HepG2 (cell line): ENCODE measurements at regions not wholly inside any gene's neighbourhood (a gene's known extent, or its start where the extent isn't known, plus 50 kb on each side); places are given as distances from the start of the nearest gene placed in this dataset.
A peak's percentile ranks its signal among the peaks of the same experiment; 100 is the strongest.

Experiments used
- BRF2 ChIP-seq: sonication (generic); formaldehyde crosslinking; IDR thresholded peaks from 2 replicates; pipeline ENCODE4 v1.8.1; 2022; ENCODE audit warnings: mild to moderate bottlenecking, missing genetic modification reagents
- CCAR2 ChIP-seq: fragments of 200-400 bp; formaldehyde crosslinking; optimal IDR thresholded peaks from 2 replicates; pipeline ENCODE3; 2018; ENCODE audit warnings: low read depth, mild to moderate bottlenecking, low read length, moderate library complexity
- CSRNP1 ChIP-seq: sonication (generic); formaldehyde crosslinking; IDR thresholded peaks from 2 replicates; pipeline ENCODE4 v1.8.1; 2023; ENCODE audit warnings: mild to moderate bottlenecking, missing genetic modification reagents
- DZIP1 ChIP-seq: sonication (generic); formaldehyde crosslinking; IDR thresholded peaks from 2 replicates; pipeline ENCODE4 v1.5.0; 2020; ENCODE audit warnings: mild to moderate bottlenecking, missing genetic modification reagents
- EED ChIP-seq: sonication (generic); formaldehyde crosslinking; IDR thresholded peaks from 2 replicates; pipeline ENCODE4 v1.5.0; 2020; ENCODE audit warnings: mild to moderate bottlenecking, missing genetic modification reagents
- ESRRA ChIP-seq: sonication (generic); formaldehyde crosslinking; IDR thresholded peaks from 2 replicates; pipeline ENCODE4 v1.5.1; 2020; ENCODE audit warnings: mild to moderate bottlenecking, low read depth, missing genetic modification reagents
- GABPA ChIP-seq, 2 experiments: IDR thresholded peaks; 2 replicates each; pipeline ENCODE4 v1.6.1; 2011 to 2016; ENCODE audit warnings: low read depth in 2 of 2, low read length in 1 of 2, missing biosample characterization in 1 of 2, missing genetic modification characterization in 1 of 2
- HIVEP1 ChIP-seq: sonication (generic); formaldehyde crosslinking; IDR thresholded peaks from 2 replicates; pipeline ENCODE4 v1.4.0; 2020; ENCODE audit warnings: mild to moderate bottlenecking, missing genetic modification reagents
- KDM2A ChIP-seq: sonication (generic); formaldehyde crosslinking; IDR thresholded peaks from 2 replicates; pipeline ENCODE4 v1.4.0; 2020; ENCODE audit warnings: low read depth, missing genetic modification reagents, borderline replicate concordance
- MAX ChIP-seq: IDR thresholded peaks from 2 replicates; pipeline ENCODE4 v1.6.1; 2012; ENCODE audit warnings: inconsistent platforms
- MYPOP ChIP-seq: sonication (generic); formaldehyde crosslinking; IDR thresholded peaks from 2 replicates; pipeline ENCODE4 v1.8.1; 2023; ENCODE audit warnings: mild to moderate bottlenecking, moderate library complexity, missing genetic modification reagents
- NCOR1 ChIP-seq: fragments of 200-600 bp; sonication (generic); IDR thresholded peaks from 2 replicates; pipeline ENCODE4 v1.7.0; 2017; ENCODE audit warnings: antibody characterized with exemption, low read length, borderline replicate concordance
- NR2C2 ChIP-seq: sonication (generic); formaldehyde crosslinking; IDR thresholded peaks from 2 replicates; pipeline ENCODE4 v1.4.0; 2020; ENCODE audit warnings: missing genetic modification reagents, mild to moderate bottlenecking, moderate library complexity, borderline replicate concordance
- PHF21A ChIP-seq: sonication (generic); formaldehyde crosslinking; IDR thresholded peaks from 2 replicates; pipeline ENCODE4 v1.5.0; 2020; ENCODE audit warnings: mild to moderate bottlenecking, missing genetic modification reagents
- PHF8 ChIP-seq: sonication (generic); formaldehyde crosslinking; IDR thresholded peaks from 2 replicates; pipeline ENCODE4 v1.5.0; 2020; ENCODE audit warnings: missing genetic modification reagents
- PPARG ChIP-seq: conservative IDR thresholded peaks from 2 replicates; pipeline ENCODE4 v1.6.1; 2016; ENCODE audit warnings: missing biosample characterization, missing genetic modification reagents
- RARA ChIP-seq: IDR thresholded peaks from 2 replicates; pipeline ENCODE4 v1.6.1; 2016; ENCODE audit warnings: missing genetic modification reagents, missing compliant biosample characterization
- RCOR2 ChIP-seq: IDR thresholded peaks from 2 replicates; pipeline ENCODE4 v1.6.1; 2016; ENCODE audit warnings: missing biosample characterization, missing genetic modification reagents
- SMAD3 ChIP-seq: sonication (generic); formaldehyde crosslinking; IDR thresholded peaks from 2 replicates; pipeline ENCODE4 v1.4.0; 2020; ENCODE audit warnings: missing genetic modification reagents
- ZFP62 ChIP-seq: sonication (generic); formaldehyde crosslinking; IDR thresholded peaks from 2 replicates; pipeline ENCODE4 v1.4.0; 2020; ENCODE audit warnings: missing genetic modification reagents
- ZFP82 ChIP-seq: sonication (generic); formaldehyde crosslinking; IDR thresholded peaks from 2 replicates; pipeline ENCODE4 v1.5.1; 2020; ENCODE audit warnings: mild to moderate bottlenecking, missing genetic modification reagents, borderline replicate concordance
- ZFYVE20 ChIP-seq: sonication (generic); formaldehyde crosslinking; IDR thresholded peaks from 2 replicates; pipeline ENCODE4 v1.8.0; 2023; ENCODE audit warnings: low read depth, mild to moderate bottlenecking, moderate library complexity, missing genetic modification reagents, borderline replicate concordance
- ZNF790 ChIP-seq: sonication (generic); formaldehyde crosslinking; IDR thresholded peaks from 2 replicates; pipeline ENCODE4 v1.8.0; 2022; ENCODE audit warnings: missing genetic modification reagents, mild to moderate bottlenecking, borderline replicate concordance

- TF ChIP-seq GABPA (IDR thresholded peaks at IDR 0.05; ENCODE audit: low read depth, low read length) = no peak
- peak; percentile 48; the same call in 1 of the 2 replicates for TF ChIP-seq GABPA (CRISPR knock-in tag; IDR thresholded peaks at IDR 0.05; ENCODE audit: low read depth)
- peak; percentile 99 for TF ChIP-seq RCOR2 (CRISPR knock-in tag)
- TF ChIP-seq ZFP82 (CRISPR knock-in tag) = no peak
- peak; percentile 51; the same call in 1 of the 2 replicates for TF ChIP-seq MAX
- no peak for TF ChIP-seq EED
- TF ChIP-seq NCOR1 = peak; percentile 94
- TF ChIP-seq CCAR2 = peak; percentile 91
- peak; percentile 80 for TF ChIP-seq HIVEP1
- TF ChIP-seq KDM2A (CRISPR knock-in tag) = peak; percentile 74
- TF ChIP-seq DZIP1 (CRISPR knock-in tag) = no peak
- TF ChIP-seq RARA = peak; percentile 99
- peak; percentile 35; the same call in 1 of the 2 replicates for TF ChIP-seq PHF8 (CRISPR knock-in tag)
- peak; percentile 80 for TF ChIP-seq SMAD3 (CRISPR knock-in tag)
- peak; percentile 87 for TF ChIP-seq PPARG (CRISPR knock-in tag)
- peak; percentile 79 for TF ChIP-seq ESRRA (CRISPR knock-in tag)
- peak; percentile 98 for TF ChIP-seq BRF2 (CRISPR knock-in tag)
- peak; percentile 96 for TF ChIP-seq NR2C2 (CRISPR knock-in tag)
- TF ChIP-seq ZNF790 = no peak
- no peak for TF ChIP-seq ZFYVE20 (CRISPR knock-in tag)
- TF ChIP-seq PHF21A (CRISPR knock-in tag) = peak; percentile 89
- TF ChIP-seq MYPOP = peak; percentile 71; the same call in 1 of the 2 replicates
- 0 out of 2 replicates have a peak, but pooled peaks have one; percentile 22 for TF ChIP-seq CSRNP1
- TF ChIP-seq ZFP62 (CRISPR knock-in tag) = no peak
Observed at GRCh38 chr2:15766303-15766861, 174.0 kb upstream of the MYCN start (continued).
